ENCODE measurements at regions not wholly inside any gene's neighbourhood (a gene's known extent, or its start where the extent isn't known, plus 50 kb on each side); places are given as distances from the start of the nearest gene placed in this dataset.

DNA sequence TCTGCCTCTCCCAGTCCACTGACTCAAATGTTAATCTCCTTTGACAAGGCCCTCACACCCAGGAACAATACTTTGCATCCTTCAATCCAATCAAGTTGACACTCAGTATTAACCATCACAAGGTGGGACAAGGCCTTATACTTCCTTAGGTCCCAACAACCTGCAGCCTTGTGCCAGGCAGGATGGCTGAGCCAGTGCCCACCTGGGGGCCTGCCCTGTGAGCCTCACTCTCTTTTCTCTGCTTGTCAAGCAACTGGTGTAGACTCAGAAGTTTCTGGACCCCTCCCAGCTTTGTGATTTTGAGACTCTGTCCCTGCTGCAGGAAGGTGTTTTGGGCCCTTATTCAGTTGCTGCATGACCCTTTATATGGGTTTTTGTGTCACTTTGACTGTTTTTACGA is 310.0 kb upstream of the C1orf174 start:
- Histone ChIP-seq H3K36me3 (ENCODE audit: control insufficient read depth, insufficient read depth, low read length) (no peaks in the 10 kb centered on the region), H3K4me2 (ENCODE audit: low read depth, low read length) (no peak overlapping the region), H3K9me1 (ENCODE audit: insufficient read depth, low read length) (no peaks in the 10 kb centered on the region), H3K4ac (ENCODE audit: low read depth, low read length) (no peak overlapping the region), H2BK20ac (ENCODE audit: low read depth, low read length) (no peak overlapping the region), H3K14ac (replicated peaks; ENCODE audit: low read depth, low read length) (no peak overlapping the region), H3K18ac (ENCODE audit: low read depth, low read length) (no peak overlapping the region), H2AK9ac (replicated peaks; ENCODE audit: low read depth, low read length, poor library complexity) (no peak overlapping the region), H3K9me3 (ENCODE audit: control insufficient read depth, insufficient read depth, low read length) (peaks cover 39% of the 10 kb centered on the region), H4K91ac (ENCODE audit: insufficient read depth, low read depth, low read length) (no peak overlapping the region), H2AFZ (replicated peaks; ENCODE audit: low read length, poor library complexity) (no peak overlapping the region), H2BK120ac (ENCODE audit: low read depth, low read length) (no peak overlapping the region), H3K56ac (ENCODE audit: extremely low read depth, insufficient read depth, low read length) (no peak overlapping the region), H4K8ac (ENCODE audit: low read depth in 2 of 2, low read length in 2 of 2) (no peak overlapping the region), H3K79me1 (ENCODE audit: low read depth in 1 of 2, low read length in 2 of 2) (no peaks in the 10 kb centered on the region), H3K4me3 (ENCODE audit: insufficient read depth, low read depth, low read length) (no peak overlapping the region), H2BK15ac (ENCODE audit: low read depth, low read length) (no peak overlapping the region), H3K27me3 (ENCODE audit: control insufficient read depth, insufficient read depth, low read length) (no peaks in the 10 kb centered on the region), H2BK5ac (ENCODE audit: low read depth, low read length, poor library complexity, severe bottlenecking) (no peak overlapping the region), H2AK5ac (ENCODE audit: low read depth, low read length) (no peak overlapping the region), H3K4me1 (ENCODE audit: control insufficient read depth, insufficient read depth, low read length) (no peaks in the 10 kb centered on the region), H3K9ac (ENCODE audit: low read depth, low read length) (no peak overlapping the region), H4K5ac (ENCODE audit: low read depth, low read length) (no peak overlapping the region), H3K27ac (ENCODE audit: insufficient read depth, low read length) (no peak overlapping the region), H4K20me1 (ENCODE audit: insufficient read depth, low read length) (no peaks in the 10 kb centered on the region), H3K23ac (ENCODE audit: low read depth, low read length) (no peak overlapping the region)
- intact Hi-C loops (cut with micrococcal nuclease) (no loop called here), in situ Hi-C loops (cut with MboI; ENCODE audit: low sequenced_read_pairs) (no loop called here), dilution Hi-C loops (cut with HindIII; ENCODE audit: low sequenced_read_pairs, unreplicated experiment) (no loop called here)
- ChIA-PET CTCF (no interaction called here), POLR2A (ENCODE audit: unreplicated experiment) (no interaction called here)
- TF ChIP-seq MXI1 (IDR thresholded peaks at IDR 0.05; ENCODE audit: borderline replicate concordance, low read depth, low read length) (no peak), RAD21 (IDR thresholded peaks at IDR 0.05; ENCODE audit: low read length) (no peak), BHLHE40 (IDR thresholded peaks at IDR 0.05; ENCODE audit: low read depth, low read length) (no peak), RFX5 (IDR thresholded peaks at IDR 0.05; ENCODE audit: low read depth, low read length) (no peak), CHD1 (IDR thresholded peaks at IDR 0.05; ENCODE audit: low read depth, low read length) (no peak), FOS (IDR thresholded peaks at IDR 0.05; ENCODE audit: low read depth, low read length) (no peak), MAFK (IDR thresholded peaks at IDR 0.05; ENCODE audit: low read depth, low read length) (no peak), RCOR1 (IDR thresholded peaks at IDR 0.05; ENCODE audit: insufficient replicate concordance, low read length) (no peak), CEBPB (IDR thresholded peaks at IDR 0.05; ENCODE audit: low read depth, low read length) (no peak)
- TF ChIP-seq, protein P1, sequence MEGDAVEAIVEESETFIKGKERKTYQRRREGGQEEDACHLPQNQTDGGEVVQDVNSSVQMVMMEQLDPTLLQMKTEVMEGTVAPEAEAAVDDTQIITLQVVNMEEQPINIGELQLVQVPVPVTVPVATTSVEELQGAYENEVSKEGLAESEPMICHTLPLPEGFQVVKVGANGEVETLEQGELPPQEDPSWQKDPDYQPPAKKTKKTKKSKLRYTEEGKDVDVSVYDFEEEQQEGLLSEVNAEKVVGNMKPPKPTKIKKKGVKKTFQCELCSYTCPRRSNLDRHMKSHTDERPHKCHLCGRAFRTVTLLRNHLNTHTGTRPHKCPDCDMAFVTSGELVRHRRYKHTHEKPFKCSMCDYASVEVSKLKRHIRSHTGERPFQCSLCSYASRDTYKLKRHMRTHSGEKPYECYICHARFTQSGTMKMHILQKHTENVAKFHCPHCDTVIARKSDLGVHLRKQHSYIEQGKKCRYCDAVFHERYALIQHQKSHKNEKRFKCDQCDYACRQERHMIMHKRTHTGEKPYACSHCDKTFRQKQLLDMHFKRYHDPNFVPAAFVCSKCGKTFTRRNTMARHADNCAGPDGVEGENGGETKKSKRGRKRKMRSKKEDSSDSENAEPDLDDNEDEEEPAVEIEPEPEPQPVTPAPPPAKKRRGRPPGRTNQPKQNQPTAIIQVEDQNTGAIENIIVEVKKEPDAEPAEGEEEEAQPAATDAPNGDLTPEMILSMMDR (conservative IDR thresholded peaks at IDR 0.05; ENCODE audit: low read depth, low read length), result no peak
- TF ChIP-seq, protein P2, sequence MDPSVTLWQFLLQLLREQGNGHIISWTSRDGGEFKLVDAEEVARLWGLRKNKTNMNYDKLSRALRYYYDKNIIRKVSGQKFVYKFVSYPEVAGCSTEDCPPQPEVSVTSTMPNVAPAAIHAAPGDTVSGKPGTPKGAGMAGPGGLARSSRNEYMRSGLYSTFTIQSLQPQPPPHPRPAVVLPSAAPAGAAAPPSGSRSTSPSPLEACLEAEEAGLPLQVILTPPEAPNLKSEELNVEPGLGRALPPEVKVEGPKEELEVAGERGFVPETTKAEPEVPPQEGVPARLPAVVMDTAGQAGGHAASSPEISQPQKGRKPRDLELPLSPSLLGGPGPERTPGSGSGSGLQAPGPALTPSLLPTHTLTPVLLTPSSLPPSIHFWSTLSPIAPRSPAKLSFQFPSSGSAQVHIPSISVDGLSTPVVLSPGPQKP (IDR thresholded peaks at IDR 0.05; ENCODE audit: borderline replicate concordance, low read depth, low read length), result no peak
- BruUV-seq (replicated peaks), result no TSS peak
- ATAC-seq (ENCODE audit: low read depth), result no peak
- 0% methylated on average over 1 of the region's 1 CpG; no CpG with 5 or more reads in 1 of the 2 experiments for WGBS, 2 experiments (ENCODE audit: extremely low coverage in 2 of 2, insufficient read length in 1 of 2)
- no peak for DNase-seq
